ENCODE measurements at regions not wholly inside any gene's neighbourhood (a gene's known extent, or its start where the extent isn't known, plus 50 kb on each side); places are given as distances from the start of the nearest gene placed in this dataset.

GRCh38 chr11:26042113-26042512 lies 289.8 kb upstream of the ANO3 start:
- Histone ChIP-seq H3K27ac (ENCODE audit: low read depth, low read length) (no peak overlapping the region), H3K9me3 (ENCODE audit: control insufficient read depth in 1 of 2, insufficient read depth in 1 of 2, low read depth in 1 of 2, low read length in 2 of 2) (peaks cover 0 to 19% of the 10 kb centered on the region in 2 experiments; a peak in 2 of 4 replicates), H3K9me2 (ENCODE audit: insufficient read depth) (no peaks in the 10 kb centered on the region), H3K27me3 (ENCODE audit: insufficient read depth, low read length) (no peaks in the 10 kb centered on the region), H4K20me1 (ENCODE audit: insufficient read depth) (no peaks in the 10 kb centered on the region), H3K79me2 (ENCODE audit: insufficient read depth, low read length) (no peaks in the 10 kb centered on the region), H3K4me1 (ENCODE audit: control insufficient read depth in 1 of 2, insufficient read depth in 2 of 2, low read length in 2 of 2) (no peaks in the 10 kb centered on the region), H3K9ac (ENCODE audit: low read length) (no peak overlapping the region), H2AFZ (ENCODE audit: low read depth, low read length, poor library complexity, severe bottlenecking) (no peak overlapping the region), H3K4me2 (ENCODE audit: low read length) (no peak overlapping the region), H3K36me3 (ENCODE audit: control insufficient read depth in 1 of 2, insufficient read depth in 2 of 2, low read length in 2 of 2) (no peaks in the 10 kb centered on the region), H3K4me3 (replicated peaks in 1 of 2; ENCODE audit: low read depth in 1 of 2, low read length in 2 of 2) (no peak overlapping the region)
- BruUV-seq (replicated peaks) = no TSS peak
- ChIA-PET CTCF (no interaction called here), RAD21 (ENCODE audit: low non-redundant PET in 1 of 2, low total read pairs in 2 of 2, uncharacterized antibody in 2 of 2, unreplicated experiment in 2 of 2) (no interaction called here), POLR2A (no interaction called here)
- DNase-seq (ENCODE audit: low read depth, low spot score) = no peak
- TF ChIP-seq SP1 (IDR thresholded peaks at IDR 0.05; ENCODE audit: low read depth) = no peak
- ATAC-seq = no peak
- intact Hi-C loops (cut with micrococcal nuclease) = no loop called here

GRCh38 chr11:26043665-26044064 lies 288.3 kb upstream of the ANO3 start:
- H4K20me1 ChIP-seq (ENCODE audit: insufficient read depth) = no peaks in the 10 kb centered on the region
- H3K4me3 ChIP-seq (replicated peaks in 1 of 2; ENCODE audit: low read depth in 1 of 2, low read length in 2 of 2) = no peak overlapping the region
- ChIA-PET CTCF (no interaction called here), POLR2A (no interaction called here), RAD21 (ENCODE audit: low non-redundant PET in 1 of 2, low total read pairs in 2 of 2, uncharacterized antibody in 2 of 2, unreplicated experiment in 2 of 2) (no interaction called here)
- H3K4me1 ChIP-seq (ENCODE audit: control insufficient read depth in 1 of 2, insufficient read depth in 2 of 2, low read length in 2 of 2) = no peaks in the 10 kb centered on the region
- BruUV-seq (replicated peaks) = no TSS peak
- H3K9ac ChIP-seq (ENCODE audit: low read length) = no peak overlapping the region
- DNase-seq (ENCODE audit: low read depth, low spot score) (no peak), ATAC-seq (no peak)
- no peak overlapping the region for H2AFZ ChIP-seq (ENCODE audit: low read depth, low read length, poor library complexity, severe bottlenecking)
- no peak overlapping the region for H3K27ac ChIP-seq (ENCODE audit: low read depth, low read length)
- H3K36me3 ChIP-seq (ENCODE audit: control insufficient read depth in 1 of 2, insufficient read depth in 2 of 2, low read length in 2 of 2) = no peaks in the 10 kb centered on the region
- no peaks in the 10 kb centered on the region for H3K79me2 ChIP-seq (ENCODE audit: insufficient read depth, low read length)
- H3K9me2 ChIP-seq (ENCODE audit: insufficient read depth) = no peaks in the 10 kb centered on the region
- intact Hi-C loops (cut with micrococcal nuclease) = no loop called here
- peaks cover 0 to 16% of the 10 kb centered on the region in 2 experiments; a peak in 2 of 4 replicates for H3K9me3 ChIP-seq (ENCODE audit: control insufficient read depth in 1 of 2, insufficient read depth in 1 of 2, low read depth in 1 of 2, low read length in 2 of 2)
- no peak overlapping the region for H3K4me2 ChIP-seq (ENCODE audit: low read length)
- no peaks in the 10 kb centered on the region for H3K27me3 ChIP-seq (ENCODE audit: insufficient read depth, low read length)
- no peak for TF ChIP-seq JUND (IDR thresholded peaks at IDR 0.05)
- TF ChIP-seq POLR2A (IDR thresholded peaks at IDR 0.05; ENCODE audit: borderline replicate concordance, extremely low read depth, insufficient read depth, insufficient read length) = no peak
- no peak for TF ChIP-seq YY1 (IDR thresholded peaks at IDR 0.05; ENCODE audit: extremely low read depth, insufficient replicate concordance, low read depth, low read length)
- TF ChIP-seq ZBTB33 (IDR thresholded peaks at IDR 0.05; ENCODE audit: extremely low read depth, insufficient replicate concordance, low read length) = no peak
- TF ChIP-seq ZNF274 (IDR thresholded peaks at IDR 0.05; ENCODE audit: low read depth, low read length) = no peak
- TF ChIP-seq POLR2AphosphoS5 (IDR thresholded peaks at IDR 0.05; ENCODE audit: low read depth, low read length) = no peak
- TF ChIP-seq CTCF (IDR thresholded peaks at IDR 0.05 in 2 of 3, conservative IDR thresholded peaks at IDR 0.05 in 1 of 3; ENCODE audit: borderline replicate concordance in 1 of 3, insufficient read depth in 1 of 3, low read depth in 2 of 3, low read length in 2 of 3) = no peak
- TF ChIP-seq RAD21 (IDR thresholded peaks at IDR 0.05; ENCODE audit: low read depth) = no peak
- TF ChIP-seq REST (IDR thresholded peaks at IDR 0.05; ENCODE audit: low read depth) = no peak
- TF ChIP-seq SIN3A (IDR thresholded peaks at IDR 0.05; ENCODE audit: low read depth) = no peak

Measured in HCT116 (cell line).